Pancreas (tissue), 10 donors: ENCODE measurements at regions not wholly inside any gene's neighbourhood (a gene's known extent, or its start where the extent isn't known, plus 50 kb on each side); places are given as distances from the start of the nearest gene placed in this dataset.

ENCODE experiments used
- ATAC-seq, 4 donors: fragments of 200-7000 bp; cut with Tn5 transposase; one replicate each; pipeline versions ENCODE4 v1.8.0 to v1.9.1; 2020; ENCODE audit warnings: mild to moderate bottlenecking in 4 of 4, moderate library complexity in 4 of 4
- DNase-seq, 6 donors: peaks; one replicate each; pipeline ENCODE4 v3.0.0-alpha.2; 2020
- FAIRE-seq: peaks from 2 replicates; lab custom pipeline; 2012; peaks lifted over from hg19 to GRCh38; lab: Jason Lieb, UNC
- H3K27ac ChIP-seq, 4 donors: fragments of 200-600 bp; sonication (generic); 1 replicate in 3 of 4; 2 replicates in 1 of 4; pipeline versions ENCODE4 v1.5.0 to v1.8.0; 2020
- H3K27me3 ChIP-seq, 4 donors: fragments of 200-600 bp; one replicate each; pipeline ENCODE4 v1.8.0; 2021
- H3K36me3 ChIP-seq, 3 donors: fragments of 200-600 bp; sonication (generic) in 1 of 3; one replicate each; pipeline versions ENCODE4 v1.5.0 to v1.8.0; 2020 to 2021
- H3K4me1 ChIP-seq, 3 donors: fragments of 200-600 bp; one replicate each; pipeline ENCODE4 v1.8.0; 2021
- H3K4me3 ChIP-seq, 4 donors: fragments of 200-600 bp; sonication (generic) in 2 of 4; one replicate each; pipeline versions ENCODE4 v1.5.0 to v1.8.0; 2020 to 2021
- H3K9me3 ChIP-seq, 4 donors: fragments of 200-600 bp; one replicate each; pipeline ENCODE4 v1.8.0; 2021
- WGBS, 2 donors: extraction: QIAGEN DNeasy Blood & Tissue Kit; methylation state at CpG; one replicate each; pipeline ENCODE4 v1.1.7; 2013; 5-methylcytosine and 5-hydroxymethylcytosine counted together
- intact Hi-C, 3 donors: fragments of 100-400 bp; cut with DNase I; formaldehyde crosslinking; loops; one replicate each; pipeline versions ENCODE4 v1.11.1 to v1.14.2; 2022
- TF ChIP-seq, protein P1 (sequence below), 4 donors: fragments of 200-600 bp; sonication (generic) in 3 of 4; IDR thresholded peaks; one replicate each; pipeline versions ENCODE4 v1.5.0 to v1.8.0; 2021; ENCODE audit warnings: antibody characterized with exemption in 4 of 4
- donor health status: healthy with polysubstance abuse.
- donor health status: DM: no; HTN: no; CAD: no; lungs with moderate emphysema.
- donor health status: DM: no; HTN: no; CAD: no.
- donor health status: control.
- donor health status: control.
- donor health status: Bipolar disorder and iron deficiency.
- donor health status: DM: yes; HTN: yes; CAD: no.
- donor health status: DM: no; HTN: no; CAD: no.
- donor health status: DM: no; HTN: no; CAD: no.
- donor health status: DM: yes; HTN: yes; CAD: no.

DNA sequence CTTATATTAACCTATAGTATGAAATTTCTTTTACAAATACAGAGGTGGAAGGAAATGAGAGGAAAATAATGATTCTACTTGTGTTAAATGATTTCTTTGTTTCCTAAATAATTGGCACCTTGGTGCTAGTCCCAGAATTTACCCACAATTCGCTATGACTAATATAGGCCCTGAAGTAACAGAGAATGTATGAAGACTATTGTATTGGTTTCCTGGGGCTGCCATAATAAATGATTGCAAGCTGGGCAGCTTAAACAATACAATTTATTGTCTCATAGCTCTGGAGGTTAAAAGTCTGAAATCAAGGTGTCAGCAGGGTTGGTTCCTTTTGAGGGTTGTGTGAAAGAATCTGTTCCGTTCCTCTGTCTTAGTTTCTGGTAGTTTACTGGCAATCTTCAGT, 74.8 kb upstream of the GPRIN3 start:
- DNase-seq: no peak
- ATAC-seq: peak in 2 of 4 donors; percentile 44 to 69
- FAIRE-seq: no peak
- H3K9me3 ChIP-seq: no peaks in the 10 kb centered on the region
- WGBS, 2 donors: 48 to 68% methylated on average over 2 of the region's 2 CpGs
- intact Hi-C loops: no loop called here
- H3K27me3 ChIP-seq: no peaks in the 10 kb centered on the region
- H3K4me3 ChIP-seq: no peak overlapping the region
- TF ChIP-seq, protein P1, sequence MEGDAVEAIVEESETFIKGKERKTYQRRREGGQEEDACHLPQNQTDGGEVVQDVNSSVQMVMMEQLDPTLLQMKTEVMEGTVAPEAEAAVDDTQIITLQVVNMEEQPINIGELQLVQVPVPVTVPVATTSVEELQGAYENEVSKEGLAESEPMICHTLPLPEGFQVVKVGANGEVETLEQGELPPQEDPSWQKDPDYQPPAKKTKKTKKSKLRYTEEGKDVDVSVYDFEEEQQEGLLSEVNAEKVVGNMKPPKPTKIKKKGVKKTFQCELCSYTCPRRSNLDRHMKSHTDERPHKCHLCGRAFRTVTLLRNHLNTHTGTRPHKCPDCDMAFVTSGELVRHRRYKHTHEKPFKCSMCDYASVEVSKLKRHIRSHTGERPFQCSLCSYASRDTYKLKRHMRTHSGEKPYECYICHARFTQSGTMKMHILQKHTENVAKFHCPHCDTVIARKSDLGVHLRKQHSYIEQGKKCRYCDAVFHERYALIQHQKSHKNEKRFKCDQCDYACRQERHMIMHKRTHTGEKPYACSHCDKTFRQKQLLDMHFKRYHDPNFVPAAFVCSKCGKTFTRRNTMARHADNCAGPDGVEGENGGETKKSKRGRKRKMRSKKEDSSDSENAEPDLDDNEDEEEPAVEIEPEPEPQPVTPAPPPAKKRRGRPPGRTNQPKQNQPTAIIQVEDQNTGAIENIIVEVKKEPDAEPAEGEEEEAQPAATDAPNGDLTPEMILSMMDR (IDR thresholded peaks at IDR 0.05): no peak
- no peaks in the 10 kb centered on the region for H3K36me3 ChIP-seq
- H3K27ac ChIP-seq: peak overlapping the region in 2 of 4 donors; percentile 3 to 22
- peaks cover 0 to 6% (median 0%) of the 10 kb centered on the region in 3 donors for H3K4me1 ChIP-seq

DNA sequence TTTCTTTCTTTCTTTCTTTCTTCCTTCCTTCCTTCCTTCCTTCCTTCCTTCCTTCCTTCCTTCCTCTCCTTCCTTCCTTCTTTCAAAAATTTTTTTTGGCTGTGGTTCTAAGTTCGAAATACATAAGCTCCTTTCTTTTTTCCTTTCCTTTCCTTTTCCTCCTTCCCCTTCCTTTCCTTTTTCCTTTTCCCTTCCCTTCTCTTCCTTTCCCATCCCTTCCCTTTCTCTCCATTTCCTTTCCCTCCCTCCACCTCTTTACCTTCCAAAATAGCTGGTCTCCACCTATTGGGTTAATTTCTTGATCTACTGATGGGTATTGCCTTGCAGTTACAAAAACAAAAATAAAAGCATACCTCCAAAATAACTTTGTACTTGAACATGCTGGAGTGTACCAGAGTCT, 73.4 kb upstream of the GPRIN3 start:
- TF ChIP-seq, protein P1 (IDR thresholded peaks at IDR 0.05): no peak
- FAIRE-seq (no peak), ATAC-seq (no peak), DNase-seq (no peak)
- H3K36me3 ChIP-seq: no peaks in the 10 kb centered on the region
- no peak overlapping the region for H3K27ac ChIP-seq
- no peaks in the 10 kb centered on the region for H3K9me3 ChIP-seq
- intact Hi-C loops: no loop called here
- no peaks in the 10 kb centered on the region for H3K27me3 ChIP-seq
- peaks cover 0 to 6% (median 0%) of the 10 kb centered on the region in 3 donors for H3K4me1 ChIP-seq
- H3K4me3 ChIP-seq: no peak overlapping the region
- WGBS, 2 donors: 84 to 89% methylated on average over 1 of the region's 1 CpG

DNA sequence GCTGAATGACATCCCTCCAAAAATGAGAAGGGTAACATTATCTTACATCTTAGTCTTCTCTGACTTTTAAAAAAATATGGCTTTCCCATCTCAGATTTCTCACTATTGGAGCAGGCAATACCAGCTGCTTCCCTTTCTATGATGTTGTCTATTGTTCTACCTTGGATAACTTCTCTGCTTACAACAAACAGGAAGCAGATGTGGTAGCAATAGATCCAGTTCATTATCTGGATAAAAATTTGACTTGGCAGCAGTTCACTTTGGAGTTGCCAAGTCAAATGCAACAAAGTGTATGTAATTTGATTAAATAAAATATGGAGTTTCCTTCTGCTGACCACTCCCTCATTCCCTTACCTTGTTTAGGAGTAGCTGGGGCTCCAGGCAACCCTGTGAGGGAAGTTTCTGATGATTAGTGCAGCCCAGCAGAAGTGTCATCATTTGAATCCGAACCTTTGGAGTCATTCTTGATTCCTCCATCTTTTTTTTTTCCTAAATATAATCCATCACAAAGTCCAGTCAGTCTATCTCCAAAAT, 72.0 kb upstream of the GPRIN3 start:
- 56 to 74% methylated on average over 1 of the region's 1 CpG for WGBS, 2 donors

DNA sequence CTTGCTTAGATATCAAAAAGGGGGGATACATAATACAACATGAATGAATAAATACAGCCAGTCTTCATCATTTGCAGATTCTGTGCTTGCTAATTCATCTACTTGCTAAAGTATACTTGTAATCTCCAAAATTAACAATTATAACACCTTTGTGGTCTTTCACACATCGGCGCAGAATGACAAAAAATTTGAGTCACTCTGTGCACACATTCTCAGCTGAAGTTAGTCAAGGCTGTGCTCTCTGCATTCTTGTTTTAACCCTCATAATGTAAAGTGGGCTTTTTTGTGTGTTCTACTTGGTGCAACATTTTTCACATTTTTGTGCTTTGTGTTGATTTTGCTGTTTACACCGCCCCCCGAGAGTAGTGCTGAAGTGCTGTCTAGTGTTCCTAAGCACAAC, 65.8 kb upstream of the GPRIN3 start:
- TF ChIP-seq, protein P1 (IDR thresholded peaks at IDR 0.05): no peak
- ATAC-seq (no peak), FAIRE-seq (no peak), DNase-seq (no peak)
- 92 to 94% methylated on average over 4 of the region's 4 CpGs for WGBS, 2 donors
- Histone ChIP-seq H3K9me3 (no peaks in the 10 kb centered on the region), H3K36me3 (no peaks in the 10 kb centered on the region), H3K27me3 (no peaks in the 10 kb centered on the region), H3K4me1 (no peaks in the 10 kb centered on the region), H3K4me3 (no peak overlapping the region), H3K27ac (no peak overlapping the region)
- intact Hi-C loops: no loop called here

More for the DNA sequence above, 72.0 kb upstream of the GPRIN3 start:
- H3K4me1 ChIP-seq: peaks cover 0 to 6% (median 0%) of the 10 kb centered on the region in 3 donors
- FAIRE-seq: no peak
- no peak for DNase-seq
- TF ChIP-seq, protein P1 (IDR thresholded peaks at IDR 0.05): no peak
- H3K27me3 ChIP-seq: no peaks in the 10 kb centered on the region
- H3K27ac ChIP-seq: no peak overlapping the region
- H3K9me3 ChIP-seq: no peaks in the 10 kb centered on the region
- H3K4me3 ChIP-seq: no peak overlapping the region
- peak in 2 of 4 donors; percentile 29 to 48 for ATAC-seq
- no peaks in the 10 kb centered on the region for H3K36me3 ChIP-seq
- intact Hi-C loops: no loop called here

DNA sequence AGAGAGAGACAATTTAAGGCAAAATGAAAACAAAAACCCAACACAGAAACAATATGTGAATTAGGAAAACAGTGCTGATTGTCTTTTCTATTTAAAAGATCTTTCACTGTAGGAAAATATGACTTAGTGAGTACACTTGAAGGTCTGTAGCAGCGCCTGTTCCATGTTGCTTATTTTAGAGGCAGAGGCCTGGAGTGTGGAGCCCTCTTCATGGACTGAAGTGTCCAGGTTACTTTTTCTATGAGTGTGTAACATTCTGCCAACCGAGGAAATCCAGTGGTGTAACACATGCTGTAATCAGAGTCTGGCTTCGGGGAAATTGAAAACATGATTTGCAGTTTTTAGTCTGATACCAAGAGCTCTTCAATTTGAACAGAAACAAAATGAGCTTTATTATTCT, 64.0 kb upstream of the GPRIN3 start:
- H3K9me3 ChIP-seq: no peaks in the 10 kb centered on the region
- WGBS, 2 donors: 67 to 73% methylated on average over 3 of the region's 3 CpGs
- H3K36me3 ChIP-seq: no peaks in the 10 kb centered on the region
- TF ChIP-seq, protein P1 (IDR thresholded peaks at IDR 0.05): no peak
- H3K4me3 ChIP-seq: no peak overlapping the region
- no peaks in the 10 kb centered on the region for H3K4me1 ChIP-seq
- no peak for ATAC-seq
- H3K27me3 ChIP-seq: no peaks in the 10 kb centered on the region
- no peak overlapping the region for H3K27ac ChIP-seq
- intact Hi-C loops: no loop called here
- no peak for DNase-seq
- no peak for FAIRE-seq
